Ammon's horn (tissue), 1 donor: ENCODE measurements at regions not wholly inside any gene's neighbourhood (a gene's known extent, or its start where the extent isn't known, plus 50 kb on each side); places are given as distances from the start of the nearest gene placed in this dataset.
A peak's percentile ranks its signal among the peaks of the same experiment; 100 is the strongest.
"Not testable (repeated sequence)": the region's sequence is repeated elsewhere in the genome, so short reads cannot be mapped to it uniquely, and the experiment has no call there.

Source experiments
- DNase-seq: peaks from one replicate; pipeline ENCODE4 v3.0.0-alpha.2; 2016; ENCODE audit warnings: low spot score

DNA sequence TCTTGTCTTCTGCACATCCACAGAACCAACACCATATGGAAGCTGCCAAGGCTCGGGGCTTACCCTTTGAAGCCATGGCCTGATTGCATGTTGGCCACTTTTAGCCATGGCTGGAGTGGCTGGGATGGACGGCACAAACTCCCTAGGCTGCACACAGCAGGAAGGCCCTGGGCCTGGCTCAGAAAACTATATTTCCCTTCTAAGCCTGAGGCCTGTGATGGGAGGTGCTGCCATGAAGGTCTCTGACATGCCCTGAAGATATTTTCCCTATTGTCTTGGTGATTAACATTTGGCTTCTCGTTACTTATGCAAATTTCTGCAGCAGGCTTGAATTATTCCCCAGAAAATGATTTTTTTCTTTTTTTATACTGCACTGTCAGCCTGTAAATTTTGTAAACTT lies 387.0 kb upstream of the KCND2 start:
- DNase-seq = no peak

DNA sequence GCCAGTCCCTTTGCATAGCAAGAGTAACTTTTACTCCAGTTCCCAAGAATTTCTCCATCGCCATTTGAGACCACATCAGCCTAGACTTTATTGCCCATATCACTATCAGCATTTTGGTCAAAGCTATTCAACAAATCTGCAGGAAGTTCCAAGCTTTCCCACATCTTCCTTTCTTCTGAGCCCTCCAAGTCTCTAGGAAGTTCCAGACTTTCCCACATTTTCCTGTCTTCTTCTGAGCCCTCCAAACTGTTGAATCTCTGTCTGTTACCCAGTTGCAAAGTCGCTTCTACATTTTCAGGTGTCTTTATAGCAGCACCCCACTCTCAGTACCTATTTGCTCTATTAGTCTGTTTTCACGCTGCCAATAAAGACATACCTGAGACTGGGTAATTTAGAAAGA lies 386.4 kb upstream of the KCND2 start:
- DNase-seq = not testable (repeated sequence)

DNA sequence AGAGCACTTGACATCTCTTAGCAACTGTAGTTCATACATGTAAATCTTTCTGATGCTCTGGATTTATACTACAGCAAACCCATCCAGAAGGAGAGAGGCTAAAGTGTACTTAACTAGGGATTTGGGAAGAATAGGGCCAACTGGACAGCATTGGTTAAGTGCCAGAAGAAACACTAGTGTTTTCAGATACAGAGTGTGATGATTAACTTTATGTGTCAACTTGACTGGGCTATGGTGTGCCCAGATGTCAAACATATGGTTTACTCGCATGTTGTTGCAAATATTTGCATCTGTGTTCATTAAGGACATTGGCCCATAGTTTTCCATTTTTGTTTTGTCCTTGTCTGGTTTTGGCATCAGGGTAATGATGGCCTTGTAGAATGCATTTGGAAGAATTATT lies 384.7 kb upstream of the KCND2 start:
- no peak for DNase-seq

DNA sequence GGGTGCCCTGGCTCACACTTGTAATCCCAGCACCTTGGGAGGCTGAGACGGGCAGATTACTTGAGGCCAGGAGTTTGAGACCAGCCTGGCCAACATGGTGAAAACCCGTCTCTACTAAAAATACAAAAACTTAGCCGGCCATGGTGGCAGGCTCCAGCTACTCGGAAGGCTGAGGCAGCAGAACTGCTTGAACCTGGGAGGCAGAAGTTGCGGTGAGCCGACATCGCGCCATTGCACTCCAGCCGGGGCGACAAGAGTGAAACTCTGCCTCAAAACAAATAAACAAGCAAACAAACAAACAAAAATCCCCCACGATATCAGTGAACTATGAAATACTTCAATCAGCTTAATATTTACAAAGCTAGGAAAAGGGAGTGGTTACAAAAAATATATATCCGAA lies 382.3 kb upstream of the KCND2 start:
- DNase-seq = no peak

DNA sequence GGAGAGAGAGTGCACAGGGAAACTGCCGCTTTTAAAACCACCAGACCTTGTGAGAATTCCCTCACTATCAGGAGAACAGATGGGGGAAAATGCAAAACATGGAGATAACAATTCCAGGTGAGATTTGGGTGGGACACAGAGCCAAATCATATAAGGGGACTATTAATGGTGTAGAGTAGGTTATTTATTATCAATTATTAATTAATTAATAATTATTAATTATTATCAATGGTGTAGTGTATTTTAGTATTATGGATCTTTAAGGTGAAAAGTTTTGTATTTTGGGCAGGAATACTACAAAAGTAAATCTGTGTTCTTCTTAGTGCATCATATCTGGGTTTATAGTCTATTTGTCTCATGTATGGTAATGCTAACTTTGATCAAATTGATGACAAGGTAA lies 377.7 kb upstream of the KCND2 start:
- DNase-seq = no peak

DNA sequence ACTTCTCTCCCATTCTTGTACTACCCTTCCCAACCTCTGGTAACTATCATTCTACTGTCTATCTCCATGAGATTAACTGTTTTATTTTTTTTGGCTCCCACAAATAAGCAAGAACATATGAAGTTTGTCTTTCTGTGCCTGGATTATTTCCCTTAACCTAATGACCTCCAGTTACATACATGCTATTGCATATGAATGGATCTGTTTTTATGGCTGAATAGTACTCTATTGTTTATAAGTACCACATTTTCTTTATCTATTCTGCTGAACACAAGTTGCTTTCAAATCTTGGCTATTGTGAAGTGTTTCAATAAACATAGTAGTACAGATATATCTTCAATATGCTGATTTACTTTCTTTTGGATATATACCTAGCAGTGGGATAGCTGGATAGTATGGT lies 376.6 kb upstream of the KCND2 start:
- no peak for DNase-seq

DNA sequence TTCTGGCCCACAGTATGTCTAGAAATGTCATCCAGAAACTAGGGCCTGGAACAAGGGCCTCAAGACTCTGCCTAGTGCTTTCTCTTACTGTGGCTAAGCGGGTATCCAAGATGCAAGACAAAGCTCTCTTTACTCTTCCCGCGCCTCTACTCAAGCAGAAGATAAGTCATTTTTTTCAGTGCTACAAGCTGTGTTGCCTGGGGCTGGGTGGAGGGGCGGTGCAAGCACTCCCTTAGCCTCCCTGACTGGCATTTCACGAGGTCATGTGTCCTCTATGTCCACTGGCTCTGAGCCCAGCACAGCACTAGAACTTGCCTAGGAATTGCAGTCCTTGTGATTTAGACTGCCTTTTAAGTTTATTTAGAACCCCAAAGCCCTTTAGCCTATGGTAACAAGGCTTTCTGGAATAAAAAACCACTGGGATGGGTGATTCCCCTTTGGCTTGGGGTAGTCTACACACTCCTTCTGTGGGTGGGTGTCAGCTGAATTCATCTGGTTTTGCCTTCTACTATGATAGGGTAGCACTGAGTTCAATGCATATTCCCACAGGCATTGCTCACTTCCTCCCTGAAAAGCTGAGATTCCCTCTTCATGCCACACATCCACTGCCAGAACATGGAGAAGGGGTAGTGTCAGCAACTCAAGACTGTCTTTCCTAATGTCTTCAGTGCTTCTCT lies 371.8 kb upstream of the KCND2 start:
- DNase-seq = peak; percentile 34

DNA sequence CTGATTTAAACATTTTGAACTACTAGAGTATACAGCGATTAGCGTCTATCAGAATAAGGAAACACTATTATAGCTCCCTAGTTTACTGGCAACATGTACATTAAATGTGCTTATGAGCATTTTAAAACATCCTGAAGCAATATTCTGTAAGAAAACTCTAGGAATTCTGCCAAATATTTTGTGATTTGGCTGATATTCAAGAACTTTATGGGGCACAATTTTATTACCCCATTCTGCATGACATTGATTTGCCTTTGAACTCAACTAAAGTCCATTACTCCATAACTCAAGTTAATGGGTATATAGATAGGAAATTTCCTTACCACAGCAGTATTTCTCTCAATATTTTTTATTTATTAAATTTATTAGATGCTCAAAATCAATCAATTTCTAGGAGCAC lies 369.9 kb upstream of the KCND2 start:
- DNase-seq = no peak

DNA sequence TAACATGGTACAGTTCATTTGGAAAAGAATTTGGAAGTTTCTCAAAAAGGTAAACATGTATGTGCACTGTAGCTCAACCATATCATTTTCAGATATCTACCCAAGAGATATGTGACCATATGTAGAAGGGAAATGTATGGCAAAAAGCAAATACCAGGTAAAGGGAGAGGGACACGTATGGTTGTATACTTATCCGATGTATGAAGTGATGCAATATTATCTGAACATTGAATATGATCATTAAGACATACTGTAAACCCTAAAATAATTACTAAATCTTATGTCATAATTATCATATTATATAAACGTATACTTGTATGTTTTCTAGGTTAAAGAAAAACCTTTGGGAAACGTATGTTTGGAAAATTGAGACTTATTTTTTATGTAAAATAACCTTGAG lies 367.5 kb upstream of the KCND2 start:
- no peak for DNase-seq

DNA sequence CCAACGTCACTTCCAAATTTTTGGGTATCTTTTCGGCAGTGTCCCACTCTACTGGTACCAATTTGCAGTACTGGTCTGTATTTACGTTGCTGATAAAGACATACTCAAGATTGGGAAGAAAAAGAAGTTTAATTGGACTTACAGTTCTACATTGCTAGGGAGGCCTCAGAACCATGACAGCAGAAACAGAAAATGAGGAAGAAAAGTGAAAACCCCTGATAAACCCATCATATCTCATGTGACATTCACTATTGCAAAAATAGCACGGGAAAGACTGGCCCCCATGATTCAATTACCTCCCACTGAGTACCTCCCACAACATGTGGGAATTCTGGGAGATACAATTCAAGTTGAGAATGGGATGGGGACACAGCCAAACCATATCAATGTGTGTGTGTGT lies 364.0 kb upstream of the KCND2 start:
- DNase-seq = no peak

DNA sequence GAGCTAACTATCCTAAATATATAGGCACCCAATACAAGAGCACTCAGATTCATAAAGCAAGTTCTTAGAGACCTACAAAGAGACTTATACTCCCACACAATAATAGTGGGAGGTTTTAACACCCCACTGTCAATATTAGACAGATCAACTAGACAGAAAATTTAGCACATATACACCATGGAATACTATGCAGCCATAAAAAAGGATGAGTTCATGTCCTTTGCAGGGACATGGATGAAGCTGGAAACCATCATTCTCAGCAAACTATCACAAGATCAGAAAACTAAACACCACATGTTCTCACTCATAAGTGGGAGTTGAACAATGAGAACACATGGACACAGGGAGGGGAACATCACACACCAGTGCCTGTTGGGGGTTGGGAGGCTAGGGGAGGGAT lies 358.9 kb upstream of the KCND2 start:
- DNase-seq = not testable (repeated sequence)

DNA sequence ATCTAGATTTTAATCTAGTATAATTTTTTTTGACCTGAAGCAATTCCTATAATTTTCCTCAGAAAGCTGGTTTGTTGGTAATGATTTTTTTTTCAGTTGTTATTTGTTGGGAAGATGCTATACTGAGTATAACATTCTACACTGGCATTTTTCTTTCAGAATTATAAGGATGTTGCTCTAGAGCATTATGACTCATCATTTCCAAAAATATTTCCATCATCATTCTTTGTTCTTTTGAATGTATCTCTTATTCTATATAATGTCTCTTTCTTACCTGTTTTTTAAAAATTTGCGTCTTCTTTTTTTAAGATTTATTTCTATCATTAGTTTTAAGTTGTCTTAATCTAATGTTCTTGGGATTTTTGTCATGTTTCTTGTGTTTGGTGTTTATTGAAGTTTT lies 356.5 kb upstream of the KCND2 start:
- no peak for DNase-seq

DNA sequence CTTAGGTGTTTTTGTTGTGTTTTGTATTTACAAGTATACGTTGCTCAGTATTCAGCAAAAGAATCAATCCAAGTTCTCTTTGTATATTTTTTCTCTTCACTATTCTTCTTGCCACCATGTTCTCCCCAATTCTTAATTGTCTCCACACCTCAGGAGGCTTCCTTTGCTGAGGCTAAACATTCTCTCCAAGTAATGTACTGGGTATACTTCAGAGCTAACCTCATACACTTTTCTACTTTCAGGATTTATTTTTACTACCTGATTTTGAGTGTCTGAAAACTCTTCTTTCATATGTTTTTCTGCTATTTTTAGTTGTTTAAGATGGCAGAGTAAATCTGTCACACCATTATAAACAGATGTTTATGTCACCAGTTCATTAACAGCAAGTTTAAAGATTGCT lies 354.8 kb upstream of the KCND2 start:
- DNase-seq = no peak

DNA sequence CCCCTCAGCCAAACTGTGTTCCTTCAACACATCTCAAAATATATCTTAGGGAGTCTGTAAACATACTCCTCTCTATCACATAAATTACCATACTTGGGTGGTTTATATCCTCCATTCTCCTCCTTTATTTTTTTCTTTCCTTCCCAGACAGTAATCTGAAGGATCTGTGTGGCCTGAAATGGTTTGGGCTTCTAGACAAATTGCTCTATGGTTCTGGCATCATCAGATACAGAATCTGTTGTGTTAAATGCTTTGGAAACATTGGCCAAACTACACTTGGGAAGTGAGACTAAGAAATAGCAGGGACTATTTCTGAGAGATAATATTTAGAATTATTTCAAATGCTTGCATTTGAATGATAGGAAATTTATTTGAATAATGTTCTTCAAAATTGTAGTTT lies 353.0 kb upstream of the KCND2 start:
- DNase-seq = no peak

DNA sequence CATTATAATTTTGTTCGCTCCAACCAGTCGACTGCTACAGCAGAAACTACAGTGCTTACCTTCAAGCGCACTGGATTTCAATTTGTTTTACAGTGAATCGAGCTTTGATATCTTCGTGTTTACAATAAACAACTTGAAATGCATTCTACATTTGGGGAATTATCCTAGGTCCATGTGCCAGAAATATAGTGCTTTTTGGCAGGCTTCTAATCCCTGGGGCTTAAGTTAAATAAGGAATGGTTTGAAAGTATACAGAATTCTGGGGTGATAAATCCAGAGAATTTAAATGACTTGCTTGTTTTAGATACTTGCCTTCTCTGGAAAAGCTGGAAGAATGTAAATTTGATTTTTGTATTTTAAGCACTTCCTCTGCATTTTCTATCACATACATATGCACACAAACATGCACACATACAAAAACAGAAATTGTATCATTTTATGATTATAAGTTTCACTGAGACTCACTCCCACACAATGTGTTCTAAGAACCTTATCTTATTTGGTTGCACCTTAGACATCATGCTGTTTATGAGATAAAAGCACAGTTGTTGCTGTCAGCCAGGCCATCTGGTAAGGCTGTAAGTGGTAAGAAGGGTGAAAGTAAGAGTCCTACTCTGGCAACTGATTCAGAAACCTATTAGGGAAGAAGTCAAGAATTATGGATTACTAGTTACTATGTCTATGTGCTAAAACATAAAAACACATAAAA lies 347.2 kb upstream of the KCND2 start:
- no peak for DNase-seq

DNA sequence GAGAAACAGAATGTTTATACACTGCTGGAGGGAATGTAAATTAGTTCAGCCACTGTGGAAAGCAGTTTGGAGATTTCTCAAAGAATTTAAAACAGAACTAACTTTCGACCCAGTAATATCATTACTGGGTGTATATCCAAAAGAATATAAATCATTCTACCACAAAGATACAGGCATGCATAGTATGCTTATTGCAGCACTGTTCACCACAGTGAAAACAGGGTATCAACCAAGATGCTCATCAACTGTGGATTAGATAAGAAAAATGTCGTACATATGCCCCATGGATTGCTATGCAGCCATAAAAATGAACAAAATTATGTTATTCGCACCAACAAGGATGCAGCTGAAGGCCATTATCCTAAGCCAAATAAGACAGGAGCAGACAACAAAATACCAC lies 343.1 kb upstream of the KCND2 start:
- DNase-seq = no peak

DNA sequence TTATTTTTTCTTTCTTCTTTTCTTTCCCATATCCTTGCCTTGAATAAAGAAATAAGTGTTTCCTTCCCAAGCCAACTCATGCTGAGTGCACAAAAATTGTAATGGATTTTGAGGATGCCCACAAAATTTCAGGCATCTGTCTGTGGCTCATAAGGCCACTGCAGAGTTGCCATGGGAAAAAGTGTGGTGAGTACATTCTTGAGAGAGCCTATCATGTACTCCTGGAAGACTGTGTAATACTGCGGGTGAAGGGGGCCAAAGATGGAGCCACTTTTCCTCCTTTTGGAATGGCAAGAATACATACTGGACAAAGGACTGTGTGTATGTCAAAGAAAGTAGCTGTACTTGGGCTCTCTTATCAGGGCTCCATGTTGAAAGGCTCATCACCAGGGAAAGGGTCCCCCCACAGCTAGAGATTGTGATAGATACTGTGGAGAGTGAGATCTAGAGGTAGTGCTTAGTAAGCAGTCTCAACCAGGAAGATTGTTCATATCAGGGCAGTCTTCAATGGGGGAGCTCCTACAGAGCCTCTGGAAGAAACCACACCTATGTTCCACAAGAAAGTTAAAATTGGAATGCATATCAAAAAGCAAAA lies 341.6 kb upstream of the KCND2 start:
- DNase-seq = no peak

DNA sequence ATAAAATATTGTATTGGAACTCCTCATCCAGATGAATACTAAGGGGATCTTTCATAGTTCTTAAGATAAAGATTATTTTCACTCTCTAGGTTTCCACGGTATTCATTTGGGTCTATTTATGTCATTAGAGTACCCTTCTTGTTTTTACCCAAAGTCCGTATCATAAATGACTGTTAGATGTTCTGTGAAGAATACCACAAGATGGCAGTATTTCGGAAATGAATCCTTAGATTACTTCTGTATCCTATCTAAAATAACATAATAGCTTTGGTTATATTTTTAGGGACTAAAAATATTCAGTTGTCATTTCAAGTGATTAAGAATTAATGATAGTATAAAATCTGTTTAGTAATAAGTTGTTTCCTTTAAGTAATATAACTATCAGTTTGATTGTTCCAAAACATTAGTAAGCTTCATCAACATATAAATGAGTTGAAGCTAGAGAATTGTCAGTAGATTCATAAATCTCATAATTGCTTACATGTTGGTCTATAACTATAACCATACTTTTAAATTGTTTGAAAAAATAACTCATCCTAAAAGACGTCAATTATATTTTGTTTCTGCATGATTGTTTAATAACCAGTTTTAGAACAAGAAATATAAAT lies 337.5 kb upstream of the KCND2 start:
- DNase-seq = peak; percentile 51

DNA sequence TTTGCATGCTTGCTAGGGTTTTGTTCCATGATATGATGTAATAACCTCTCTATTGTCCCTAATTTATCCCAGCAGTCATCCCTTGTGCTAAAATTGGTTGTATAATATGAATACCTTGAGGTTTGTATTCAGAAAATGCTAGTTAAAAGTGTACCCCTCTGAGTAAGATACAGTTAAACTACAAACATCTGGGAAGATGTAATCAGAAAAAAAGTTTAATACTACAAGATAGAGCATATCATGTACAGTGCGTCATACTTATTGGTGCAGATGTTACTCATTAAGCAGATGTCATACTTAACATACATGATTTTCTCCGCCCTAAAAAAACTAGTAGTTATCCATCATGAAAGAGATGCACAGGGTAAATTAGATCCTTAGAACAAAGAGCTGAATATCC lies 336.1 kb upstream of the KCND2 start:
- DNase-seq = no peak

DNA sequence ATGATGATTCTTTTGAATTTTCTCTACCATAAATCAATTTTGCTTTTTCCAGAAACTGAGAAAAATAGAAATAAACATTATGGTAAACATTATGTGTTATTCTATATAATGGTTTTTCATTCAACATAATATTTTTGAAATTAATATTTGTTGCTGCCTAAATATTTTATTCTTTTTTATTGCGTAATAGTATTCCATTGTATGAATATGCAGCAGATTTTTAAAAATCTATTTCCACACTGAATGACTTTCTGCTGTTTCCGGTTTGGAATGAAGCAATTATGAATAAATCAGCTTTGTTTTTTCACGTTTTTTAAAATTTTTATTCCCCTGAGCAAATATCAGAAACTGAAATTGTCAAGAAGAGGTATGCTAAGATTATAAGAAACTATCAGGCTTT lies 335.2 kb upstream of the KCND2 start:
- DNase-seq = no peak

DNA sequence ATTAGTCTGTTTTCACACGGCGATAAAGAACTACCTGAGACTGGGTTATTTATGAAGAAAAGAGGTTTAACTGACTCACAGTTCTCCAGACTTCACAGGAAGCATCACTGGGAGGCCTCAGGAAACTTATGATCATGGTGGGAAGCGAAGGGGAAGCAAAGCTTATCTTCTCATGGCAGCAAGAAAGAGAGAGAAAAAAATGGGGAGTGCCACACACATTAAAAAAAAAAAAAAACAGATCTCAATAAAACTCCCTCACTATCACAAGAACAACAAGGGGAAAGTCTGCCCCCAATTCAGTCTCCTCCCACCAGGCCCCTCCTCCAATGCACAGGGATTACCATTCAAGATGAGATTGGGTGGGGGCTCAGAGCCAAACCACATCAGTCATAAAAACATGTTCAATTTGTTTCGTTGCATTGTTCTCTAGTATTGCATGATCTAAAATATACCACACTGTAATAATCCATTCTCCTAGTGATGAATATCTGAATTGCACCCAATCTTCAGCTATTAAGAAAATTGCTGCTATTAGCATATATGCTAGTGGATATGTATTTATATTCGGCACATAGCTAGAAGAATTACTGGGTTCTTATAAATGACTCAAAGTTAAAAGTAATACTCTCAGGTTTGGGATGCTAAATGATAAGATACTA lies 328.9 kb upstream of the KCND2 start:
- DNase-seq = no peak

DNA sequence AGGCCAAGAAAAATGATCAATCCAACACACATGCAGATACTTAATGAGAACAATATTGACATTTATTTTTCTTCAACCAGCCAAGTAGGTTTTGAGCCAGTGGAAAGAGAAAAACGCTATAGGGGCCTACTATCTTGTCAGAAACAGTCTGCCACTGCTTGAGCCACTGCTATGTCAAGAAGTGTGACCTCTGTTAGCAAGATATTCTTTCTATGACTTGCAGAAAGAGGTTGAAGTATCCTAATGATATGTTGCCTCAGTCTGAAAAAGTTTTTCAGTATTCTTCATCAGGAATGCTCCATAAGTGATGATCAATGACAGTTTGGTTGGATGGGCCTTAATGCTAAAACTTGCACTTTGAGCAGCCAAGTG lies 328.4 kb upstream of the KCND2 start:
- no peak for DNase-seq

DNA sequence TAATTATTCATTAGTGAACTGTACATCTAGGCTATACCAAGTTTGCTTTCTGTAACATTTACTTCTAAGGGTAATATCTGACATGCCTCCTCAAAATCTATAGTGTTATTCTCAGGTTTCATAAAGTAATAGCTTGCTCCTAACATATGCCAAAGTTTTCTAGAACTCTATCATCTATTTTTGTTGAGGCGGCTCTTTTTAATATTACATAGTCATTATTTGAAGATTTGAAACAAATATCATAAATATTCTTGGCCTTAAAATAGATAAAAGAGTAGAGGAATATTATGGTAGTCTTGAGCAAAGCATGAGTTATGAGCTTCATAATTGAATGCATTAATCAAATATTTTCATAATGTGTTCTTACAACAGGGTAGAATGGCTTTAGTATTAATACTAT lies 327.2 kb upstream of the KCND2 start:
- no peak for DNase-seq
